ENCODE measurements at regions not wholly inside any gene's neighbourhood (a gene's known extent, or its start where the extent isn't known, plus 50 kb on each side); places are given as distances from the start of the nearest gene placed in this dataset.

DNA sequence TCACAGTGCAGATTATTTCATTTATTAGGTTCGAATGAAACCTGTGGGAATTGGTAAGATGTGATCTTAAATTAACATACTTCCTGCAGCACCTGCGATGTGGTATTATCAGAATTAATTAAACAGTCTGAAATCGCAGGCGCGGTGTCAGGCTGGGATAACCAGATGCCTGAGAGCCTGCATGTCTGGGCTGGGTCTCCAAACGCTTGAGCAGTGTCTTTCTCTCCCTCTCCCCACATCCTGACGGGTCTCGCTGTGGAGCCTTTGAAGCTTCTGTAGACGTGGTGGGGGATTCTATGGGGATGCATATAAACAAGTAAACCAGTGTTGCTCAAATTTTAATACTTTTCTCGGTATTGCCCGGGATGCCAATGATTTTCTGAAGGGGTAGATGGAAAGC, 366.2 kb upstream of the SPRED2 start:
- TF ChIP-seq, protein P1, sequence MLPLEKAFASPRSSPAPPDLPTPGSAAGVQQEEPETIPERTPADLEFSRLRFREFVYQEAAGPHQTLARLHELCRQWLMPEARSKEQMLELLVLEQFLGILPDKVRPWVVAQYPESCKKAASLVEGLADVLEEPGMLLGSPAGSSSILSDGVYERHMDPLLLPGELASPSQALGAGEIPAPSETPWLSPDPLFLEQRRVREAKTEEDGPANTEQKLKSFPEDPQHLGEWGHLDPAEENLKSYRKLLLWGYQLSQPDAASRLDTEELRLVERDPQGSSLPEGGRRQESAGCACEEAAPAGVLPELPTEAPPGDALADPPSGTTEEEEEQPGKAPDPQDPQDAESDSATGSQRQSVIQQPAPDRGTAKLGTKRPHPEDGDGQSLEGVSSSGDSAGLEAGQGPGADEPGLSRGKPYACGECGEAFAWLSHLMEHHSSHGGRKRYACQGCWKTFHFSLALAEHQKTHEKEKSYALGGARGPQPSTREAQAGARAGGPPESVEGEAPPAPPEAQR (tag by site-specific recombination; IDR thresholded peaks at IDR 0.05), result no peak
- TF ChIP-seq, protein P2, sequence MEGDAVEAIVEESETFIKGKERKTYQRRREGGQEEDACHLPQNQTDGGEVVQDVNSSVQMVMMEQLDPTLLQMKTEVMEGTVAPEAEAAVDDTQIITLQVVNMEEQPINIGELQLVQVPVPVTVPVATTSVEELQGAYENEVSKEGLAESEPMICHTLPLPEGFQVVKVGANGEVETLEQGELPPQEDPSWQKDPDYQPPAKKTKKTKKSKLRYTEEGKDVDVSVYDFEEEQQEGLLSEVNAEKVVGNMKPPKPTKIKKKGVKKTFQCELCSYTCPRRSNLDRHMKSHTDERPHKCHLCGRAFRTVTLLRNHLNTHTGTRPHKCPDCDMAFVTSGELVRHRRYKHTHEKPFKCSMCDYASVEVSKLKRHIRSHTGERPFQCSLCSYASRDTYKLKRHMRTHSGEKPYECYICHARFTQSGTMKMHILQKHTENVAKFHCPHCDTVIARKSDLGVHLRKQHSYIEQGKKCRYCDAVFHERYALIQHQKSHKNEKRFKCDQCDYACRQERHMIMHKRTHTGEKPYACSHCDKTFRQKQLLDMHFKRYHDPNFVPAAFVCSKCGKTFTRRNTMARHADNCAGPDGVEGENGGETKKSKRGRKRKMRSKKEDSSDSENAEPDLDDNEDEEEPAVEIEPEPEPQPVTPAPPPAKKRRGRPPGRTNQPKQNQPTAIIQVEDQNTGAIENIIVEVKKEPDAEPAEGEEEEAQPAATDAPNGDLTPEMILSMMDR (tag by site-specific recombination; IDR thresholded peaks at IDR 0.05), result no peak
- no peak for TF ChIP-seq SETDB1 (IDR thresholded peaks at IDR 0.05; ENCODE audit: insufficient read length, low read length)
- TF ChIP-seq ZNF157 (tag by site-specific recombination; IDR thresholded peaks at IDR 0.05), result no peak
- TF ChIP-seq ZNF146 (tag by site-specific recombination; IDR thresholded peaks at IDR 0.05), result no peak
- TF ChIP-seq GLIS2 (tag by site-specific recombination; IDR thresholded peaks at IDR 0.05), result no peak
- TF ChIP-seq YY1 (tag by site-specific recombination; IDR thresholded peaks at IDR 0.05), result no peak
- no peak for TF ChIP-seq ZSCAN23 (tag by site-specific recombination; IDR thresholded peaks at IDR 0.05)
- TF ChIP-seq, protein P3, sequence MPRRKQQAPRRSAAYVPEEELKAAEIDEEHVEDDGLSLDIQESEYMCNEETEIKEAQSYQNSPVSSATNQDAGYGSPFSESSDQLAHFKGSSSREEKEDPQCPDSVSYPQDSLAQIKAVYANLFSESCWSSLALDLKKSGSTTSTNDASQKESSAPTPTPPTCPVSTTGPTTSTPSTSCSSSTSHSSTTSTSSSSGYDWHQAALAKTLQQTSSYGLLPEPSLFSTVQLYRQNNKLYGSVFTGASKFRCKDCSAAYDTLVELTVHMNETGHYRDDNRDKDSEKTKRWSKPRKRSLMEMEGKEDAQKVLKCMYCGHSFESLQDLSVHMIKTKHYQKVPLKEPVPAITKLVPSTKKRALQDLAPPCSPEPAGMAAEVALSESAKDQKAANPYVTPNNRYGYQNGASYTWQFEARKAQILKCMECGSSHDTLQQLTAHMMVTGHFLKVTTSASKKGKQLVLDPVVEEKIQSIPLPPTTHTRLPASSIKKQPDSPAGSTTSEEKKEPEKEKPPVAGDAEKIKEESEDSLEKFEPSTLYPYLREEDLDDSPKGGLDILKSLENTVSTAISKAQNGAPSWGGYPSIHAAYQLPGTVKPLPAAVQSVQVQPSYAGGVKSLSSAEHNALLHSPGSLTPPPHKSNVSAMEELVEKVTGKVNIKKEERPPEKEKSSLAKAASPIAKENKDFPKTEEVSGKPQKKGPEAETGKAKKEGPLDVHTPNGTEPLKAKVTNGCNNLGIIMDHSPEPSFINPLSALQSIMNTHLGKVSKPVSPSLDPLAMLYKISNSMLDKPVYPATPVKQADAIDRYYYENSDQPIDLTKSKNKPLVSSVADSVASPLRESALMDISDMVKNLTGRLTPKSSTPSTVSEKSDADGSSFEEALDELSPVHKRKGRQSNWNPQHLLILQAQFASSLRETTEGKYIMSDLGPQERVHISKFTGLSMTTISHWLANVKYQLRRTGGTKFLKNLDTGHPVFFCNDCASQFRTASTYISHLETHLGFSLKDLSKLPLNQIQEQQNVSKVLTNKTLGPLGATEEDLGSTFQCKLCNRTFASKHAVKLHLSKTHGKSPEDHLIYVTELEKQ (tag by site-specific recombination; IDR thresholded peaks at IDR 0.05; ENCODE audit: borderline replicate concordance), result no peak
- TF ChIP-seq, protein P4, sequence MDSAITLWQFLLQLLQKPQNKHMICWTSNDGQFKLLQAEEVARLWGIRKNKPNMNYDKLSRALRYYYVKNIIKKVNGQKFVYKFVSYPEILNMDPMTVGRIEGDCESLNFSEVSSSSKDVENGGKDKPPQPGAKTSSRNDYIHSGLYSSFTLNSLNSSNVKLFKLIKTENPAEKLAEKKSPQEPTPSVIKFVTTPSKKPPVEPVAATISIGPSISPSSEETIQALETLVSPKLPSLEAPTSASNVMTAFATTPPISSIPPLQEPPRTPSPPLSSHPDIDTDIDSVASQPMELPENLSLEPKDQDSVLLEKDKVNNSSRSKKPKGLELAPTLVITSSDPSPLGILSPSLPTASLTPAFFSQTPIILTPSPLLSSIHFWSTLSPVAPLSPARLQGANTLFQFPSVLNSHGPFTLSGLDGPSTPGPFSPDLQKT (IDR thresholded peaks at IDR 0.05; ENCODE audit: borderline replicate concordance, low read depth, low read length), result no peak
- TF ChIP-seq ZNF2 (tag by site-specific recombination; IDR thresholded peaks at IDR 0.05), result no peak
